ENCODE measurements at regions not wholly inside any gene's neighbourhood (a gene's known extent, or its start where the extent isn't known, plus 50 kb on each side); places are given as distances from the start of the nearest gene placed in this dataset.
A peak's percentile ranks its signal among the peaks of the same experiment; 100 is the strongest.

DNA sequence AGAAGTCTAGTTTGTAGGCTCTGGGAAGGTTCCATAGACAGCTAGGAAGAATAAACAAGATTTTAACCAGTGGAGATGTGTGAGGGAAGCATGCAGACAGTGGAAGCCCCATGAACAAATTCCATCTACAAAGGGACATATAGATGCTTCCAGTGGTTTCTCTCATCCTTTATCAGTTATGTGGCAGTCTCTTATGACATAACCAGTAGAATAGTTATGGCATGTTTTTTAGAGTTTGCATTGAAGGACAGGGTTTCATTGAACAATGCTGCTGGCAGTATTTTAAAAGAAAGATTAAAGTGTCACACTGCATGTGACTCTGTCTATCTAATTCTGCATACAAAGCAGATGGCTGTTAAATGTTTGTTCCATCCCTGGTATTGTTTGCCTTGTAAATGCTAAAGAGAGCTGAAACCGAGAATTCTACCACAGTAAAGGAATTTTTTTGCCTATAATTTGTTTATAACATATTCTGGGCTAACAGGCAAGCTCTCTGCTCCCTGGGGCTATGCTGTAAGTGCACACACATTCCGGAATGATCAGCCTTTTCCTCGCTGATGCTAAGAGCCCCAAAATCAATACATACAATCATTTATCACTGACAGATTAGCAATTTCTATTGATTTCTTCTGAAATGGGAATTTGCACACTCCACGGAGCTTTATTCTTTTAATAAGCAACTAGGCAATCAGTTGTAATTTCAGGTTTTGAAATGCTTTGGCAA is 76.8 kb upstream of the PELI1 start:
- no peak for DNase-seq (ENCODE audit: low read depth in 2 of 3, low spot score in 1 of 3)

DNA sequence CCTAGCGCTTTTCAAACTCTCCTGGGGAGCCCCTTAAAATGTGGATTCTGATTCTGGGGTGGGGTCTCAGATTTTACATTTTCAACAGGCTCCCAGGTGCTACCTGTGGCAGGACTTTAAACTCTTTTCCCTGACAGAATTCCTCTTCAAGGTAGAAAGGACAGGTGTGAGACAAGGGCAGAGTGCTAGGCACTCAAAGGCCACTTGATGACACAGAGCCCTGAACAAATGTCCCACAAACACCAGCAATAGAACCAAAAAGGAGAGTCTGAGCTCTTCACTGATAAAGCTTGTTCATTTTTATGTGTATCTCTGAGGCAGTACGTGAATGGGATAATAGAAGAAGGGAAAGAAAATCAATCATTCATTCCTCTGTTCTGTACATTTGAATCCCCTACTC is 77.7 kb upstream of the PELI1 start:
- DNase-seq (ENCODE audit: low read depth in 2 of 3, low spot score in 1 of 3), result no peak

DNA sequence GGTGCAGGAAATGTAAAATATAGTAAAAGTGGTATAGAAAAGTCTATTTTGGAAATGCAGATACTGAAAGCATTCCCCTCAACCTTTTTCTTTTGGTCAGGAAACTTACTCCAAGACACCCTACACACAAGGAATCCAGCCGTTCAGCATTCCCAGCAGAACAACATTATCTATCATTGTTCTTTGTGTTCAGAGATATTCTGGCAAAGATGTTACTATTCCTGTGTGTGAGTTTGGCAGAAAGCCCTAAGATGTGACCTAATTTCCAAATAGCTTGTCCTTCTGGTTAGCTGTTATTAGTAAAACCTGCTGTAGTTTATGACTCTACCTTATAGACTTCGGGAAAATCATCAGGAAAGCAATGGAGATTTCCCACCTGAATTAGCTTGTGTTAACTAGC is 78.1 kb upstream of the PELI1 start:
- DNase-seq (ENCODE audit: low read depth in 2 of 3, low spot score in 1 of 3), result no peak

DNA sequence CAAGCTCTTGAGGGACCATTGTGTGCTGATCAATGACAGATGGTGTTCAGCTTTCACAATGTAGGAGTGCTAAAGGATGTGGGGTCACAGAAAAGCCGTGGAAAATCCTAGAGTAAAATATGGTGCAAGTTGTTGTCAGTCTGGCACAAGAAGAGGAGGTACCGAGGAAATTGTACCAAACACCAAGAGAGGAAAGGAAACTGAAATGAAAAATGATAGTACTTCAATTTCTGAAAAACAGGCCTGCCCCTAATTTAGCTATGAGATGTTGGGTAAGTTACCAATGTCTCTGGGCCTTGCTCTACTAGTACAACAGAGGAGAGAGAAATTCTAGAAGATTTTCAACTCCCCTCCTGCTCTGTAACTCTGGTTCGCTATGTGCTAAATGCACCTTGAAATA is 78.8 kb upstream of the PELI1 start:
- DNase-seq (ENCODE audit: low read depth in 2 of 3, low spot score in 1 of 3), result no peak

GRCh38 chr2:64225491-64225890 is 81.3 kb upstream of the PELI1 start:
- DNase-seq (ENCODE audit: low read depth in 2 of 3, low spot score in 1 of 3), result no peak

DNA sequence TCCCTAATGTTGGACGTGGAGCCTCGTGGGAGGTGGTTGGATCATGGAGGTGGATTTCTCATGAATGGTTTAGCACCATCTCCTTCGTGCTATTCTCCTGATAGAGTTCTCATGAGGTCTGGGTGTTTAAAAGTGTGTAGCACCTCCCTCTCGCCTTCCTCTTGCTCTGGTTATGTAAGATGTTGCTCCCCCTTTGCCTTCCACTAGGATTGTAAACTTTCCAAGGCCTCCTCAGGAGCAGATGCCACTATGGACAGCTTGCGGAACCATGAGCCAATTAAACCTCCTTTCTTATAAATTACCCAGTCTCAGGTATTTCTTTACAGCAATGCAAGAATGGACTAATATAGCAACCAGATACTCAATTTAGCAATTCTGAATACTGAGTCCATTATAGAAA is 82.4 kb upstream of the PELI1 start:
- DNase-seq (ENCODE audit: low read depth in 2 of 3, low spot score in 1 of 3), result no peak

GRCh38 chr2:64227603-64228125 is 83.4 kb upstream of the PELI1 start:
- no peak for DNase-seq (ENCODE audit: low read depth in 2 of 3, low spot score in 1 of 3)

DNA sequence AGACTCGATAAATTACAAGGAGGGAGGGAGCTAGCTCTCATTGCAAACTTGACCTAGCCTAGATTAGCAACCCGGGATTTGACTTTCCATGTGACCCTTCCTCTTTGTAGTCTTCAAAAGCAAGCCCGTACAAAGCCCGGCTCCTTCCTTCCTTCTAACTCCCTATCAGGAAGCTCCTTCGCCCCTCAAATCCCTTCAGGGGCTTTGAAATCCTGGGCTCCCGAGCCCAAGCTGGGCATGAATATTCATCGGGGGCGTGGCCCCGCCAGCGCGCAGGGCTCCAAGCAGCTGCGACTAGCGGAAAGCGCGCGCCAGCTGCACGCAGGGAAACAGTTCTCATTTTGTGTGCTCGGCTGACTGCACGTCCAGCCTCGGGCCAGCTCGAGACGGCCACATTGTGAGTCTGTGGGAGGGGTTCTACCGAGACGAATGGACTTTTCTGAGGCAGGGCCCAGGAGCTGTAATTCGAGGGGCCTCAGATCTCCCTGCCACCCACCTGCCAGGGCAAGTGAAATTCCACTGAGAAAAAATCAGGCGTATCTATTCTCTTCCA is 84.0 kb upstream of the PELI1 start:
- peak; percentile 27 to 61 (median 52) for DNase-seq (ENCODE audit: low read depth in 2 of 3, low spot score in 1 of 3)

DNA sequence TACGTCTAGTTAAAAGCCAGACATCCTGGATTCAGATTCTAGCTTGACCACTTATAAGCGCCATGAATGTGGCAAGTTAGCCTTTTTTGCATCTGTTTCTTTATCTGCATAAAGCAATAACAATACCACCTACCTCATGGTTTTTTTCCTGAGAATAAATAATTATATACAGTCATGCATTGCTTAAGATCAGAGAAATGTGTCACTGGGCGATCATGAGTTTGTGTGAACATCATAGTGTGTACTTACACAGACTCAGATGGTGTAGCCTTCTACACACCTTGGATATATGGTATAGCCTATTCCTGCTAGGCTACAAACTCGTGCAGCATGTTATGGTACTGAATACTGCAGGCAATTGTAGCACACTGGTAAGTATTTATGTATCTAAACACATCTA is 84.7 kb upstream of the PELI1 start:
- DNase-seq (ENCODE audit: low read depth in 2 of 3, low spot score in 1 of 3), result no peak

DNA sequence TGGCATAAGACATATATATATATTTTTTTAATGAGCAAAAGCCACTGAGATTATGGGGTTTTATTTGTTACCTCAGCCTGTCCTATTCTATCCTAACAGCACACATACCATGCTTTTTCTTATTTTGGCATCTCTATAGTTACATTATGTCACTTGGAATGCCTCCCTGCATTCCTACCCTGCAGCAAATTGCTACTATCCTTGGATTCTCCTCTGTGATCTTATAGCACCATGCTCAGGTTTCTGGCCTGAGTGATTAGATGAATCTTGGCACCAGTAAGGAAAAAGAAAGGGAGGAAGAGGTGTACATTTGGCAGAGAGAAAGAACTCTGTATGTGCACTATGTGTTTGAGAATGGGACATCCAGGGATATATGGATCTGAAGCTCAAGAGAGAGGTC is 86.3 kb upstream of the PELI1 start:
- no peak for DNase-seq (ENCODE audit: low read depth in 2 of 3, low spot score in 1 of 3)

- DNase-seq (ENCODE audit: low read depth in 2 of 3, low spot score in 1 of 3), result no peak
Observed at GRCh38 chr2:64232266-64232665, 88.0 kb upstream of the PELI1 start.

DNA sequence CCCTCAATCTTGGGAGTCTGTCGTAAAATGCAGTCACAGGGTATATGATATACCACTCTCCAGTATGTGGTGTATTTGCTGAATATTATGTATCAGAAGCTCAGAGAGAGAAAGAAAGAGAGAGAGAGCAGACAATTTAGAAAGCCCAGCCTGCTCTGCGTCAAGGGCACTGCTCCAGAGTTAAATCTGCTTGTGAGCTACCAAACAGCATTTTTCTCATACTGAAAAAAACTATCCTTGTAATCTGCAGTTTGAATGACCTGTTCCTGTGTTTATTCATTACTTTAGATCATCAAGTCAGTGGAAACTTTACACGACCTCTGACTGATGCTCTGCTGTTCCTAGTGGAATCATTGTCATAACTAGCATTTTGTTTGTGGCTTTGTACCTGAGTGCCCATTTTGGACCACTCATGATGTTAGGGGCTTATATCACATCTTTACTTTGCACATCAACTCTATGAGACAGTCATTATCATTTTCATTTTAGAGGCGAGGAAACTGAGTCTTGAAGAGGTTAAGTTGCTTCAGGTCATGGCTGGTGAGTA is 89.2 kb upstream of the PELI1 start:
- no peak for DNase-seq (ENCODE audit: low read depth in 2 of 3, low spot score in 1 of 3)

GRCh38 chr2:64234150-64234549 is 89.9 kb upstream of the PELI1 start:
- DNase-seq (ENCODE audit: low read depth in 2 of 3, low spot score in 1 of 3), result no peak

DNA sequence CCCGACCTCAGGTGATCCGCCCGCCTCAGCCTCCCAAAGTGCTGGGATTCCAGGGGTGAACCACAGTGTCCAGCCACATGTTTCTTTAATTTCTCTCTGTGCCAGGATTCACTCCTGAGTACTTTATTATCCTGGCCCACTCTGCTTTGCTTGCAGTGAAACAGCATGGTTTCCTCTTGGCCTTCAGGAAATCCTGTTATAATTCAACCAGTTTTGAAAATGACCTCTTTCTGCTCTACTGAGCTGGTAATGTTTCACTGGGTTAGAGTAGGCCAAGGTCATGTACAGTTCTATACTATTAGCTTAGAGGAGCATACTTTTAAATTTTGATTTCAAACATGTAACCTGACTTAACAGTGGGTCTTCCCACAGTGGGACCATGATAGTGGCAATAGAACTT is 90.6 kb upstream of the PELI1 start:
- DNase-seq (ENCODE audit: low read depth in 2 of 3, low spot score in 1 of 3), result no peak

- no peak for DNase-seq (ENCODE audit: low read depth in 2 of 3, low spot score in 1 of 3)
Observed at GRCh38 chr2:64237266-64237665, 93.0 kb upstream of the PELI1 start.

GRCh38 chr2:64238799-64239198 is 94.6 kb upstream of the PELI1 start:
- DNase-seq (ENCODE audit: low read depth in 2 of 3, low spot score in 1 of 3), result no peak

DNA sequence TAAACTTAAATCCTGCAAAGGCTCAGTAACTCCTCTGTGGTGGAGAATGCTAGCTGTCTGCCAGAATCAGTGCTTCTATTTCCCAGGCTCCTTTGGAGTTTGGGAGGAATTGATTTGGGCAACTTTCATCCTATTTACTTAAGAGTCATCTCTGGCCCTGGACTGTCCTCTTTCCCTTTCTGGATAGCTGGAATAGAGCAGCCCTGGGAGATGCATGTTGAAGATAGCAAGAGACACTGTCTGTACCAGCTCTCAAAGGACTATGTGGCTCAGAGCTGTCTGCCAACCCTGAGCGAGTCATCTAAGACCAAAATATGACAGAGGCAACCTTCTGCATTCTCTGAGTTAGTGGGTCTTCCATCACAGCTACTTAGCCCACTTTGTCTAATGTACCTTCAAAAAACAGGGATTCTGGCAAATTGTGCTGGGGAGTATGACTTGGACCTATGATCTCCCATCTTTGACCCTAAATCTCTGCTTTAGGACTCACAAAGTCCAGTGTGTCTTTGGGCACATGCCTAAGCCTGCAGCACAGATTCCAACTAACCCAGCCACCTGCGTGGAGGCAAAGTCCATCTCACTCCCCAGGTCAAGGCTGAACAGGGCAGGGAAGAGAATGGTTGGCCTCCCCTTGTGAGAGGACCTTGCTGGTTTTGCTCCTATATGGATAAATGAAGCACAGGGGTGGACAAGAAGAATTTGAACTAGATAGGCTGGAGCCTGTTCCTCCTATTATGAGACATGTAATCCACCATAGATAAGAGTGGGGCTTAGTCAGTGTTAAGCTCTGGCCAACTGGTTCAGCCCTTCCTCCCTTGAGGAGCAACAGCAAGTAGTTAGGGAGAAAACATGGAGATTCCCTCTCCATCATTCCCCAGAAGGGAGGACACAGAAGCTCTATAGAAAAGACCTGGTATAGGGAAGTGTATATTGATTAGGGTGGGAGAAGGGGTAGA is 99.1 kb upstream of the PELI1 start:
- no peak for DNase-seq (ENCODE audit: low read depth in 2 of 3, low spot score in 1 of 3)

GRCh38 chr2:64244037-64244416 is 99.8 kb upstream of the PELI1 start:
- DNase-seq (ENCODE audit: low read depth in 2 of 3, low spot score in 1 of 3), result no peak

GRCh38 chr2:64245631-64246030 is 101.4 kb upstream of the PELI1 start:
- DNase-seq (ENCODE audit: low read depth in 2 of 3, low spot score in 1 of 3), result no peak

DNA sequence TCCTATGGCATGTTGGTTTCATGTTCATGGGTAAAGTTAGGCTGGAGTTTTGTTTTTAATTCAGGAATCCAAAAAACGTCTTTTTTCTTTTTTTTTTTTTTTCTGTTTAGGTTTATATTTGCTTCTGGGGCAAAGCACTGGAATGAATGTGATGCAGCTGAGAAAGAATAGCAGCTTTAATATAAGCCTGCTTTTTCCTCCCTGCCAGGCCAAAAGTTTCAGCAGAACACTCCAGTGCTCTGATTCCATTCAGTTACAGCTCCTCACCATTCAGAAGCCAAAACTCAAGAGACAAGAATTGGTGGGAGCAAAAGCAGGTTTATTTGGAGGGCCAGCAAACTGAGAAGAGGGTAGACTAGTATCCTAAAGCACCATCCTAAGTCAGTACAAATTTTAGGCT is 102.7 kb upstream of the PELI1 start:
- DNase-seq (ENCODE audit: low read depth in 2 of 3, low spot score in 1 of 3), result no peak

DNA sequence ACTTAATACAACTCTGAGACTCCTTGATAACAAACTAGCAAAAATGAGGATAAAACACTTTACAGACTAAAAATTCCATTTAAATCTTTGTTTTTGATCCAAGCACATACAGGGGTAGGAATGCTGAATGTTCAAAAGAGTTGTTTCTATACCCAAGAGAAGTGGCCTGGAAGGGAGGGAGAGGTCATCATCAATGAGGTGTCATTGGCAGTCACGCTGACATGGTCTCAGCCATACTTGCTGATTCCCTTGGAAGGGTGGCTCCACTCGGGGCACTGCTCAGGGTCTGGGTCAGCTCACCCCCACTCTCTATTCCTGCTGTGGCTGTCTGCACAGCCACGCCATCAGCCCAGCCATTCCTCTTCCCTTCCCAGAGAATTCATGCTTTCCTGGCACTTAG is 105.2 kb upstream of the PELI1 start:
- DNase-seq (ENCODE audit: low read depth in 2 of 3, low spot score in 1 of 3), result no peak

GRCh38 chr2:64250063-64250462 is 105.8 kb upstream of the PELI1 start:
- DNase-seq (ENCODE audit: low read depth in 2 of 3, low spot score in 1 of 3), result no peak
